HTR-8/SVneo (cell line): ENCODE measurements at regions not wholly inside any gene's neighbourhood (a gene's known extent, or its start where the extent isn't known, plus 50 kb on each side); places are given as distances from the start of the nearest gene placed in this dataset.
"Not testable (repeated sequence)": the region's sequence is repeated elsewhere in the genome, so short reads cannot be mapped to it uniquely, and the experiment has no call there.

ENCODE experiments used
- DNase-seq: peaks from one replicate; pipeline ENCODE4 v3.0.0; 2011; ENCODE audit warnings: low spot score, mixed read lengths; ENCODE audit not compliant: insufficient read length
- FAIRE-seq: peaks from 2 replicates; lab custom pipeline; 2011; peaks lifted over from hg19 to GRCh38; lab: Jason Lieb, UNC

- DNase-seq, result no peak
- no peak for FAIRE-seq
Measured at GRCh38 chr2:196275646-196276352, 104.4 kb upstream of the STK17B start.

- FAIRE-seq (no peak), DNase-seq (no peak)
Measured at GRCh38 chr2:196276421-196276820, 105.0 kb upstream of the STK17B start.

- no peak for DNase-seq
- FAIRE-seq, result no peak
Measured at GRCh38 chr2:196277002-196277401, 105.6 kb upstream of the STK17B start.

GRCh38 chr2:196278491-196278911 is 107.1 kb upstream of the STK17B start:
- peak; percentile 28 for FAIRE-seq
- DNase-seq, result peak; percentile 26

- DNase-seq (no peak), FAIRE-seq (no peak)
Measured at GRCh38 chr2:196279541-196279940, 108.2 kb upstream of the STK17B start.

- no peak for DNase-seq
- FAIRE-seq, result peak; percentile 64
Measured at GRCh38 chr2:196284144-196284844, 112.9 kb upstream of the STK17B start.

GRCh38 chr2:196284866-196285557 is 113.6 kb upstream of the STK17B start:
- FAIRE-seq (no peak), DNase-seq (no peak)

GRCh38 chr2:196286821-196287220 is 115.4 kb upstream of the STK17B start:
- no peak for FAIRE-seq

GRCh38 chr2:196287523-196287922 is 116.1 kb upstream of the STK17B start:
- FAIRE-seq, result no peak
- no peak for DNase-seq

More at GRCh38 chr2:196286821-196287220, 115.4 kb upstream of the STK17B start:
- no peak for DNase-seq

- DNase-seq, result no peak
- no peak for FAIRE-seq
Measured at GRCh38 chr2:196288006-196288538, 116.7 kb upstream of the STK17B start.

GRCh38 chr2:196289000-196289399 is 117.6 kb upstream of the STK17B start:
- FAIRE-seq (no peak), DNase-seq (no peak)

DNA sequence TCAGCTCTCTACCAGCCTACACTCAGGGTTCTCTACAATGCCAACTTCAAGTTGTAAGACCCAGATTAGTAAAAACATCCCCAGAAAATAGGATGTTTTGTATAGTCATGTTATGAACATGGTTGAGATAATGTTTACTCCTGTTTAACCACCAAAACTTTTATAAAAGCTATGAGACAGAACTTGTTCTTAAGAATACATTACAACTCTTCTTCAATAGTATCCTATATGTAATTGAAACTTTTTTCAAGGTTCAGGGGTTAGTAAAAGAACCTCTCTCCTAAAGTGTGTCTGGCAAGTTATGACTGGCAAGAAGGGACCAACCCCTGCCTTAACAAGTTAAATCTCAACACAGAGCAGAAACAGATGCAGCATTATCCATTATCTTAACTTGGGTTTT is 118.8 kb upstream of the STK17B start:
- FAIRE-seq (no peak), DNase-seq (no peak)

DNA sequence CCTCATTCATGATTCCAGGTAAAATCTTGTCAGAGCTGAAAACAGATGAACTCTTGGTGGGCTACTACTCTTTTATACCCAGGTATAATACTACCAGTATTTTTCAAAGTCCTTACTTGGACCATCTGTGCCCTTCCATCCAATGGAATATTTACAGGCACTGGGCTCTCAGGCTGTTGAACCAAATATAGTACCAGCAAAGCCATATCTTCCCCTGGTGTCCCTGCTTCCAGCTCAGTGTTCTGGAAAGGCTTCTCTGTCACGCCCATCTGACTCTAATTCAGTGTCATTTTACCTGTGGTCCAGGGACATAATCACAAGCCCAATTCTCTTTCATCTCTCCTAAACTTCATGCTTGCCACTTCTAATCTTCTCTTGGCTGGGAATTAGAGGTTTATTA is 119.2 kb upstream of the STK17B start:
- DNase-seq (no peak), FAIRE-seq (no peak)

DNA sequence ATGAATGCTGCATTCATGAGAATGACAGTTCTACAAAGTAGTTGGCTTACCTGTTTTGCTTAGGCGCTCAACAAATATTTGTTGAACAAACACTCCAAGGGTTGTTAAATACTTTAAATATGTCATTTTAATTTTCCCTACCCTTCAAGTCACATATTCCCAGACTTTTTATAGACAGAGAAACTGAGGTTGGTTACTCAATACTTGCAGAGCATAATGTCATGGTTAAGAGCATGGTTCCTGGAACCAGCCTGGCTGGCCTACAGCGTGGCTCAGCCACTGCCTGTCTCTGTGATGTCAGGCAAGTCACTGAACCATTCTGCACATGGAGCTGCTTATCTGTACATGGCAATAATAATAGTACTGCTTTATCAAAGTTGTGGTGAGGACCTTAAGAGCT is 120.0 kb upstream of the STK17B start:
- FAIRE-seq (no peak), DNase-seq (no peak)

DNA sequence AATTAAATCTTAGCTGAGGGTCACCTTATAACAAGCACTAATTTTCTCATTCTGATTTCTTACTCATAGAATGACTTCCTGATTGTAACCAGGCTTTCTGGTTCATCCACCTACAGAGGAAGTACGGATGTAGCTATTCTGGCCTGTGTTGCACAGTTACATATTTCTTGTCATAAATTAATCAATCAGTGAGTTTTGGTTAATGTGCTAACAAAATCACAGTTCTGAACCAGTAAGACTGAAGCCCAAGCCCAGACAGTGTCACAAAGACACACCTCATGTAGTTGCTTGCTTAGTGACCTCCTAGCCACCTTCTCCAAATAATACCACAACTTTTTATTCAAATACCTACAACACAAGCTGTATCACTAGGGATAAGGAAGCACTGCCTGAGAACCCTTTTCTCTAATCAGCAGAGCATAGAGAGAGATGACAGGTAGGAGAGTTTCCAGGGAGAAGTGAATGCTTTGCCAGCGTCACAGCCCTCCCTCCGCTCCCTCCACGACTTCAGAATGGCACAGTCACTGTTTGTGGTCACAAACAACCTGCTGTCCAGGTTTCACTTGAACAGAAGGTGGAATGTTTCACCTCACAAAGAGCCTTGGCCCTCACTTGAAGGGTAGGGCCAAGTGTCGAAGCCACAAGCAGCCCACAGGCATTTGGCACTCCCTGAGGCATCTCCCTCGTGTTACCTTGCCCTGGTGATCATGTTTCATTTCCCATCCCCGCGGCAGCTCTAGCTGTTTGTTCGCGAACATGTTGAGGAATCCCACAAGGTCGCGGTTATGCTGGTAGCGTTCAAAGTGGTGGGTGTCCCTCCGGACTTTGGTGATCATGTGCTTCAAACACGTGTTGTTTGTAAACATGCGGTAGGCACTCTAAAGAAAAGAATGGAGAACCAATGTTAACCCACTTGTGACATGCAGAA is 120.8 kb upstream of the STK17B start:
- peak; percentile 68 for FAIRE-seq
- DNase-seq, result no peak

GRCh38 chr2:196293751-196294515 is 122.6 kb upstream of the STK17B start:
- FAIRE-seq, result peak; percentile 72
- peak; percentile 68 for DNase-seq

- DNase-seq (no peak), FAIRE-seq (no peak)
Measured at GRCh38 chr2:196294516-196294909, 123.1 kb upstream of the STK17B start.

- FAIRE-seq (no peak), DNase-seq (no peak)
Measured at GRCh38 chr2:196295005-196295404, 123.6 kb upstream of the STK17B start.

DNA sequence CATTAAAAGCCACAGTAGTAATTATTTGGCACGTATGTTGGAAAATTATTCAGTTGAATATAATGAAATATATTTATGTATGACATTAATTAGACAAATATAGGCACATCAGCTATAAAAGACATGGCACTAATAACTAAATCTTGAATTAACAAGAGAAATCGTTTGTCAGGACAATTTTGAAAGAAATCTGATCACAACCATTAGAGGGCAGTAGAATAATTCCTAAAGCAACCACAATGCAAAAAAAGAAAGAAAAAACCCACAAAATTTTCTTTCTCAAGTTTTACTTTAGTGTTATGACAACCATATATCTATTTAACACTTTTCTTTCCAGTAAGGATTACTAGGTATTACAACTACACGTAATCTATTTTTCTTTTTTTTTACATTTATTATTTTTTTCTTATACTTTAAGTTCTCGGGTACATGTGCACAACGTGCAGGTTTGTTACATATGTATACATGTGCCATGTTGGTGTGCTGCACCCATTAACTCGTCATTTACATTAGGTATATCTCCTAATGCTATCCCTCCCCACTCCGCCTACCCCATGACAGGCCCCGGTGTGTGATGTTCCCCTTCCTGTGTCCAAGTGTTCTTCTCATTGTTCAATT is 126.8 kb upstream of the STK17B start:
- DNase-seq, FAIRE-seq: not testable (repeated sequence)
